A172 (cell line): ENCODE measurements at regions not wholly inside any gene's neighbourhood (a gene's known extent, or its start where the extent isn't known, plus 50 kb on each side); places are given as distances from the start of the nearest gene placed in this dataset.

Source experiments
- DNase-seq: peaks from one replicate; pipeline ENCODE4 v3.0.0-alpha.2; 2015; ENCODE audit warnings: low spot score

GRCh38 chr2:83786140-83786539, 672.9 kb downstream of the SUCLG1 start:
- no peak for DNase-seq

- DNase-seq = no peak
Measured at GRCh38 chr2:83784947-83785346, 674.1 kb downstream of the SUCLG1 start.

DNA sequence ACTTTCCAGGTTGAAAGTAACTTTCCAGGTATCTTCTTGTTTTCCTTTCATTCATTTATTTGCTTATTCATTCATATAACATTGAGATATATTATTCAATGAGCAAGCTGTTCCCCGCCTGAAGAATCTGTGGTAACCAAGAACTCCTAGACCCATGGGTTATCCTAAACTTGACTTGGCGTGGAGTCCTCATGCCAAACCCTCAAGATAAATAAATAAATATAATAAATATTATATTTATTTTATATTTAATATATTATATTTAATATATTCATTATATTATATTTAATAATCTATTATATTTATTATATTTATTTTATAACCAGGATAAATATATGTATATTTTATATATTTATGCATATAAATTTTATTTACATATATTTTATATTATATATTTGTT, 674.8 kb downstream of the SUCLG1 start:
- no peak for DNase-seq

GRCh38 chr2:83782122-83782521, 677.0 kb downstream of the SUCLG1 start:
- DNase-seq = no peak

- no peak for DNase-seq
Measured at GRCh38 chr2:83764447-83765005, 694.6 kb downstream of the SUCLG1 start.

DNA sequence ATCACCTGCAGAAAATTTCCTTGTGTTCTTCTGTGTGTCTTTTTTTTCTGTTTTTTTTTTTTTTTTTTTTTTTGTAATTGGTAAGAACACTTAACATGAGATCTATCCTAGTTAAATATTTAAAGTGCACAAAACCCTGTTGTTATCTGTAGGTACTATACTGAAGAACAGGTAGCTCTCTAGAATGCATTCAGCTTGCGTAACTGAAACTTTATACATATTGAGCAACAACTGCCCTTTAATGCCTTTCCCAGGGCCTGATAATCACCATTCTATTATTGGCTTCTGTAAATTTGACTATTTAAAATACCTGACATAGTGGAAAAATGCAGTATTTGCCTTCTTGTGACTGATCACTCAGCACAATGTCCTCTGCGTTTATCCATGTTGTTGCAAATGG, 701.8 kb downstream of the SUCLG1 start:
- DNase-seq = no peak

- no peak for DNase-seq
Measured at GRCh38 chr2:83756219-83756618, 702.9 kb downstream of the SUCLG1 start.

- no peak for DNase-seq
Measured at GRCh38 chr2:83747141-83747540, 711.9 kb downstream of the SUCLG1 start.

DNA sequence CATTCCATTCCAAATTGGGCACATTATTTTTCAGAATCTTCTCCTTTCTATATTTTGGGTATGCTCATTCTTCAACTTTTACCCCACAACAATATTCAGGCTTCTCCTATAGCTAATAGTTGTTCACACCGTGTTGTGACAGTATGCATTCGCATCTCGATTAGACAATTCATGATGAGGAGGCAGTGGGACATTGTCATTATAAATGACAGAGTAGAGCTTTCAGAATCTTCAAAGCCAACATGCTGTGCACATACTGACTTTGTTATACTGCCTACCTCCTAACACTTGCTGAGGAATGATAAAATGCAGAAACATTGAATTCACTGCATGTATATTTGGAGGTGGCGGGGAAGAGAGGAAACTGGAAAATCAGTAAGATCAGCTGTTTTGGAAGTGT, 714.2 kb downstream of the SUCLG1 start:
- no peak for DNase-seq

DNA sequence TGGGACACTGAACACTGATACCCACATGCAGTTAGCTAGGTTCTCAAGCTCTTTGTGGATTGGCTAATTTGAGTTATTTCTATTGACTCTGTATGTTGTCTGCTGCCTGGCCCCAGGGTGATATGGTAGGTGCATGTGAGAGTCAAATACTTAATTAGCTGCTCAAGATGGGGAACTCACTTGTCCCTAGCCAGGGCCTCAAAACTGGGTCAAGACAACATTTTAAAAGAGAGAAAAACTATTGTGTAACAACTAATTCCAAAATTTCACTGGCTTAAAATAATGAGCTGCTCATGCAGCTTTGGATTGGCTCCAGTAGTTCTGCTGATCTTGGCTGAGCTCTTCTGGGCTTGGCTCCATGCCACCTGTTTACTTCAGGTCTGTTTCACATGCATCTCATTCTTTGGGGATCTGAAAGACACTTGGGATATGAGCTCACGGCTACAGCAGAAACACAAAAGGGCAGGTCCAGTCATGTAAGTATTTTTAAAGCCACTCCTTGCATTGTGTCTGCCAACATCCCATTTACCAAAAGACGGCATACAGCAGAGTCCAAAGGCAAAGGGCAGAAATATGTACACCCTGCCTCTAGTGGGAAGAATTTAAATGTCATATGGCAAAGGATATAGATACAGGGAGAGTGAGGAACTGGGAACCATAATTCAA, 716.8 kb downstream of the SUCLG1 start:
- DNase-seq = no peak

DNA sequence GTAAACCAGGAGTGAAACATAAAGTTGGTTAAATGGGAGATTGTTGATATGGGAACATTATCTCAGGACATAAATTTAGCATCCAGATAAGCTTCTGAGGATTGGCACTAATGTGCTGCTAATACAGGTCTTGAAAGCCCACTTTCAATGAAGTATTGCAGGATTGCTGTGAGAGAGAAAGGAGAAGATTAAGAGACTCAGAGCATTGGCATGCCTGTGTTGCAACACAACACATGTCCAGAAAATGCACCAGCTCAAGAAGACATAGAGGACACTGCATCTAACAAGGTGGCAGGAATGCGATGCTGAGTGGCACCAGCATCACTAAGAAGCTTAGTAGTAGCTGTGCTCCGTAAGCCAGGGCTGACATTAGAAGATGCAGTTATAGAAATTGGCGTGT, 728.9 kb downstream of the SUCLG1 start:
- DNase-seq = no peak

- DNase-seq = no peak
Measured at GRCh38 chr2:83725735-83726134, 733.3 kb downstream of the SUCLG1 start.

DNA sequence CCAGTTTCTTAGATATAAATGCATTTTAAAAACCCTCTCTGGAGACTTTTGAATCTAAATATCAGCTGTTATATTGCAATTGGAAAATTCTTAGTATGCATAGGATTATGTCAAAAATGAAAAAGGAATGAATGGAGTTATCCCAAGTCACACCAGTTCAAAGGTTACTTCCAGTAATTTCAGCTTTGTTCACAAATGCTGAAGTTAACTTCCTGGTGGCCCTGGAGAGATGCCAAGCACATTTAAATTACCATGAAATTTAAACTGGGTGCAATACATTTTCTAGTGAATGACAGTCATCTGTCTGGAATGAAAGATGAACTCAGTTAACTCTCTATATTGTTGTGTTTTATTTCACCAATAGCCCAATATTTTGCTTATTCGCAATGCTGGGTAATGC, 753.9 kb downstream of the SUCLG1 start:
- no peak for DNase-seq

GRCh38 chr2:83703598-83703997, 755.5 kb downstream of the SUCLG1 start:
- DNase-seq = no peak

DNA sequence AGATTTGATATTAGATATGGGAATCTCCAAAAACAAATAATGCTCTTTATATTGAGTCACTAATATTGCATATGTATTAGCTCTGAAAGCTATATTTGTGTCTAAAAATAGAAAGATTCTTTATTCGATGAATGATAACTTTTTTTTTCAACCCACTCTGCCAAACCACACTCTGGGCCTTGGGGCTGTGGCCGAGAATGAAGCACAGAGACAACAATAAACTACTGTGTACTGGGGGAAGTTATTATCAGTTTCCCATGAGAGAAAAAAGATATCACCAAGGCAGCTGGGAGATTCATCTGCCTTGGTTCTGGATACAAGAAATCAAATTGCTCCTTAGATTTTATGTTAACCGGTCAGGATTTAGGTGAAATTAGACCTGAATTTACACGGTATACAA, 762.2 kb downstream of the SUCLG1 start:
- DNase-seq = no peak

DNA sequence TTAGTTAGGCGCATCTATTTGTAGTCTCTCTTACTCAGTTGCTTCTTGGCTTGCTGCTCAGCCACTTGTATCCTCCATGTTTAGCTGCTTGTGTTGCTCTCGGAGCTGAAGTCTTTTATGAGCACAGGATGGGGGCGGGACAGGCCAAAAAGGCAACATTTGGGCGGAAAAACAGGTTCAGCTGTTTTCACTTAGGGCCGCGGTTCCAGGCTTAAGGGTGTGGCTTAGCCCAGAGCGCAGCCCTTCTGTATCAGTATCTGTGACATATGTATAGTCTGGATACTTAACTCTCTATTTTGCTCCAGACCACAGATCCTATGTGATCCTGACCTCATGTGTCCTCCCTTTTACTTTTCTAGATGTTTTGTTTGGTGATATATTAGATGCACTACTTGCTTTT, 763.5 kb downstream of the SUCLG1 start:
- DNase-seq = no peak

- no peak for DNase-seq
Measured at GRCh38 chr2:83695037-83695436, 764.0 kb downstream of the SUCLG1 start.

DNA sequence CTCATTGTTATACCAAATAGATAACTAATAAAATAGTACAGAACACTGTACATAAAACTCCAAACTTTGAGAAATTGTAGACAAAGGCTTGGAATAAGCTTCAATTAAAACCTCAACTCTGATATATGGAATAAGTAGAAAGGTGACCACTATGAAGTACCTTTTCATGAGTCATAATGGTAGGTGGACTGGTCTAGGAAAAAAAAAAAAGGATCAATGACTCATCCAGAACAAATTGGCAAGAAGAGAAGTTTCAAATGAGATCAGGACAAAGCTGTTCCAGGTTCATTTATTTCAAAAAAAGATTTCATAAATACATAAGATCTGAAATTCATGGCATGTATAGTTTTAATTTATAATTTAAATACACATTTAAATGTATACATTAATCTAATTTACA, 769.7 kb downstream of the SUCLG1 start:
- DNase-seq = peak; percentile 2

- DNase-seq = no peak
Measured at GRCh38 chr2:83686863-83687262, 772.2 kb downstream of the SUCLG1 start.

DNA sequence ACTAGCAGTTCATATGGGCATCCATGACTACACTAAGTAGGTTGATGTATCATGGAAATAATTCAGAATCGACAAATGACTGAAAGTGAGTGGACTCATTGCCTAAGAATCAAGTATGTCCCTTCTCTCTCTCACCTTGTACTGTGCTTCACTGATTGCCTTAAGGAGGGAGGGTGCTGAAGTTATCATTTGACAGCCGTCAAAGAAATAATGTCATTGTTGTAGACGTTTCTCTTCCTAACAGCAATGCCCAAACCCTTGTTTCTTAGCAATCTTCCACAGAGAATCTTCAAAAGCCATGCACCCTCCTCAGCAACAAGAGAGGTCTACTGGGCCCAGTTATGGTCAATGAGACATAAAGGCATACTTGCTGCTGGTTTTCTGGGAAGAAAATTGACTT, 785.0 kb downstream of the SUCLG1 start:
- no peak for DNase-seq

- DNase-seq = peak; percentile 31
Measured at GRCh38 chr2:83665894-83666293, 793.2 kb downstream of the SUCLG1 start.

DNA sequence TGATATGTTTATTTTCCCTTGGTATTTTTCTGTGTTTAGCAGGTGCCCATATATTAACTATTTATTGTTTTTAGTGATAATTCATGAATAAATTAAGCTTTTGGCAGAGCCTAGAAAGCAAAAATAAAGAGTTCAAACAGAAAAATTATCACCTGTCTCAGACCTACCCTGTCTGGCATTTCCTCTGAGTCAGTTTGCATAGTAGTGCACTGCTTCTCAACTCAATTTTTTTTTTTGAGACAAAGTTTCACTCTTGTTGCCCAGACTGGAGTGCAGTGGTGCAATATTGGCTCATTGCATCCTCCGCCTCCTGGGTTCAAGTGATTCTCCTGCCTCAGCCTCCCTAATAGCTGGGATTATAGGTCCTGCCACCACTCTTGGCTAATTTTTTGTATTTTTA, 793.9 kb downstream of the SUCLG1 start:
- DNase-seq = no peak

DNA sequence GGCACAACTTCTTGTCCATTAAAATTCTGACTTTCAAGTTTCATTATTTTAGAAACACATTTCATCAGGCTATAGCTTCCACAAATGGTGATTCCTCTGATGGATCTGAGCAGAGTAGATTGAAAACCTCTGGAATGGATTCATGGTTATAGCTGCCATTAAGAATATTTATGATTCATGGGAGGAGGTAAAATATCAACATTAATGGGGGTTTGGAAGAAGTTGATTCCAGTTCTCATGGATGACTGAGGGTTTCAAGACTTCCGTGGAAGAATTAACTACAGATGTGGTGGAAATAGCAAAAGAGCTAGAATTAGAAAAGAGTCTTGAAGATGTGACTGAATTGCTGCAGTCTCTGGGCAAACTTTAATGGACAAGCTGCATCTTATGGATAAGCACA, 797.4 kb downstream of the SUCLG1 start:
- no peak for DNase-seq

DNA sequence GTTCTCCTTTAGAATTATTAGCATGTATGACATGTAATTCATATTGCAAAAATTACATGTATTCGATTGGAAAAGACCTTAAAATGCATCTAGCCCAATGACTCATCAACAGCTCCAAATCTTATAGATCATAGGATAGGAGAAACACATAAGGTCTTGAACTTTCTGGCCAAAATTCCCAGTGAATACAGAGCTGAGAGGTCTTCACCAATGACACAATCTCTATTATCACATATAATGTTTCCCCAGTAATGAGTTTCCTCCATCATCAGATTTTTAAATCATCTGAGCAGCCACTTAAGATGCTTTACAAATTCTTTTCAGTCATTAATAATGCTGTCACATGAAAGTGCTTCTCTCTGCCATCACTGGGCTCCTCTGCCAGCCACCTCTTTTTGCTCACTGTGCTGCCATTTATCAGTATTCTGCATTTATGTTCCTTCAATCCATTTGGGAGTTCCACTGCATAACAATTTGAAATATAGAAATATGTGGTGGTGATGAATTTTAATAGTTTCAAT, 804.9 kb downstream of the SUCLG1 start:
- DNase-seq = peak; percentile 4
